Thymus (tissue), 11 donors: ENCODE measurements at regions not wholly inside any gene's neighbourhood (a gene's known extent, or its start where the extent isn't known, plus 50 kb on each side); places are given as distances from the start of the nearest gene placed in this dataset.
"Not testable (repeated sequence)": the region's sequence is repeated elsewhere in the genome, so short reads cannot be mapped to it uniquely, and the experiment has no call there.

Experiments used
- DNase-seq, 9 donors: peaks; one replicate each; pipeline ENCODE4 v3.0.0-alpha.2; 2013; ENCODE audit warnings: low spot score in 9 of 9, low read depth in 6 of 9, missing footprints in 1 of 9
- H3K27ac ChIP-seq, 2 donors: one replicate each; pipeline ENCODE4 v1.5.1; 2013; ENCODE audit warnings: control low read depth in 1 of 2, low read depth in 1 of 2, low read length in 1 of 2, mild to moderate bottlenecking in 1 of 2, moderate library complexity in 1 of 2
- H3K27me3 ChIP-seq, 2 donors: one replicate each; pipeline ENCODE4 v1.5.1; 2013; ENCODE audit warnings: low read length in 1 of 2; ENCODE audit not compliant: control insufficient read depth in 2 of 2, insufficient read depth in 1 of 2
- H3K36me3 ChIP-seq, 2 donors: one replicate each; pipeline ENCODE4 v1.5.1; 2013; ENCODE audit warnings: low read length in 1 of 2, mild to moderate bottlenecking in 1 of 2, moderate library complexity in 1 of 2; ENCODE audit not compliant: control insufficient read depth in 2 of 2, insufficient read depth in 2 of 2
- H3K4me1 ChIP-seq, 2 donors: one replicate each; pipeline ENCODE4 v1.5.1; 2013; ENCODE audit warnings: low read length in 2 of 2; ENCODE audit not compliant: control insufficient read depth in 2 of 2, insufficient read depth in 2 of 2
- H3K4me3 ChIP-seq, 2 donors: one replicate each; pipeline ENCODE4 v1.5.1; 2013; ENCODE audit warnings: low read length in 2 of 2, control low read depth in 1 of 2, mild to moderate bottlenecking in 1 of 2
- H3K9me3 ChIP-seq, 2 donors: one replicate each; pipeline ENCODE4 v1.5.1; 2013; ENCODE audit warnings: low read length in 1 of 2, mild to moderate bottlenecking in 1 of 2; ENCODE audit not compliant: control insufficient read depth in 2 of 2, insufficient read depth in 1 of 2
- WGBS: extraction: QIAGEN DNeasy Blood & Tissue Kit; methylation state at CpG from one replicate; pipeline ENCODE4 v1.1.7; 2013; 5-methylcytosine and 5-hydroxymethylcytosine counted together
- donor health status: healthy.

DNA sequence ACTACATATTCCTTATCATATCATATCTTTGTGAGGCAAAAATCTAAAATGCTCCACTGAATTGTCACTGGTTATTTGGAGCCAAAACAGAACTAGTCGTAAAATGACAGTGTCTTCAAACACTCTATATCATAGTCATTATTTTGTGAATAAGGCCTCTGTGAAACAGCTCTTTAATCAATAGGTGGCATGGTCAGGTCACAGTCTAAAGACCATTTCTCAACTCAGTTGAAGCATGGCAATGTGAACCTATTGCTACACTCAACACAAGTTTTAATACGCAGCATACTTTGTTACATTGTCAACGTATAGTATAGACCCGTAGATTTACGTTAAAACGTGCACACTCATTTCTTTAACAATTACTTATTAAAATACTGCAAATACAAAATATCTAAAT lies 131.3 kb upstream of the PCDH20 start:
- Histone ChIP-seq H3K27me3 (no peaks in the 10 kb centered on the region), H3K36me3 (no peaks in the 10 kb centered on the region)
- 94% methylated on average over 6 of the region's 6 CpGs for WGBS

GRCh38 chr13:61546413-61546812 lies 130.8 kb upstream of the PCDH20 start:
- H3K9me3 ChIP-seq = no peaks in the 10 kb centered on the region
- no peak for DNase-seq
- H3K27ac ChIP-seq = no peak overlapping the region
- H3K4me1 ChIP-seq = no peaks in the 10 kb centered on the region
- H3K4me3 ChIP-seq = no peak overlapping the region
- 94% methylated on average over 4 of the region's 4 CpGs for WGBS
- H3K27me3 ChIP-seq = no peaks in the 10 kb centered on the region
- H3K36me3 ChIP-seq = no peaks in the 10 kb centered on the region

More for the DNA sequence above, 131.3 kb upstream of the PCDH20 start:
- DNase-seq = no peak
- no peak overlapping the region for H3K4me3 ChIP-seq
- no peak overlapping the region for H3K27ac ChIP-seq
- no peaks in the 10 kb centered on the region for H3K9me3 ChIP-seq
- no peaks in the 10 kb centered on the region for H3K4me1 ChIP-seq

DNA sequence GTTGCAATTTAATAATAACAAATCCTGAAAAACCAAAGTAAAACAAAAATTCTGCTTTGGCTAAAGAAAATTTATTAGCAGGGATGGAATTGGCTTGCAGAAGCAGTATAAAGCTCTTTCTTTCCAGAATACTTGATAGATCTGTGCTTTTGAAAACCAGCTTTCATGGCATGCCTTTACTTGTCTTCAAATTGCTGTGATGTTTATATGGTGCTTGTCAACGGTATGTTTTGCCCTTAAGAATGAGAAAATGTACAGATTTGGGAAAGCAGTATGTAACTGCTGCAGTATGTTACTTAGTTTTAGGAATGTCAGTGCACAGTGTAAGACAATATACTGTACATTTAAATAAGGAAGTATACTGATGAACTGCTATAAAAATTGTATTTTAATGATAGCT lies 120.8 kb upstream of the PCDH20 start:
- no peak for DNase-seq
- H3K27ac ChIP-seq = no peak overlapping the region
- 83% methylated on average over 1 of the region's 1 CpG for WGBS
- no peak overlapping the region for H3K4me3 ChIP-seq
- no peaks in the 10 kb centered on the region for H3K27me3 ChIP-seq
- no peaks in the 10 kb centered on the region for H3K4me1 ChIP-seq
- H3K36me3 ChIP-seq = no peaks in the 10 kb centered on the region
- peaks cover 0 to 3% of the 10 kb centered on the region in 2 donors for H3K9me3 ChIP-seq

DNA sequence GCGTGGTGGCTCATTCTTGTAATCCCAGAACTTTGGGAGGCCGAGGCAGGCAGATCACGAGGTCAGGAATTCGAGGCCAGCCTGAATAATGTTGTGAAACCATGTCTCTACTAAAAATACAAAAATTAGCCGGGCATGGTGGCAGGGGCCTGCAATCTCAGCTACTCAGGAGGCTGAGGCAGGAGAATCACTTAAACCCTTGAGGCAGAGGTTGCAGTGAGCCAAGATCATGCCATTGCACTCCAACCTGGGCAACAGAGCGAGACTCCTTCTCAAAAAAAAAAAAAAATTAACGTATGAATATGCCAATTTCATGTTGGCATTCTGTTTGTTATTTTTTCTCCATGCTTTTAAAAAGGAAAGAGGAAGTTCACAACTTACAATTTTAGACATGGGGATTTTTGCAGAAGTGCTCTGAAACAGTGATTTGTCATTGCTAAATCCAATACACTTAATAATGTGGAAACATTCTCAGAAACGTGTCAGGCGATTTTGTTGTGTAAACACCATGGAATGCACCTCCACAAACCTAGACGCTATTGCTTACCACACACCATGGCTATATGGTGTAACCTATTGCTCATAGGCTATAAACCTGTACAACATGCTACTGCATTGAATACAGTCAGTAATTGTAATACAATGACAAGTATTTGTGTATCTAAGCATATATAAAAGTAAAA lies 115.9 kb upstream of the PCDH20 start:
- no peak overlapping the region for H3K27ac ChIP-seq
- 60% methylated on average over 10 of the region's 10 CpGs for WGBS
- peak in 1 of 9 donors; percentile 6 for DNase-seq
- H3K36me3 ChIP-seq = no peaks in the 10 kb centered on the region
- no peaks in the 10 kb centered on the region for H3K4me1 ChIP-seq
- no peaks in the 10 kb centered on the region for H3K27me3 ChIP-seq
- peaks cover 0 to 1% of the 10 kb centered on the region in 2 donors for H3K9me3 ChIP-seq
- no peak overlapping the region for H3K4me3 ChIP-seq

GRCh38 chr13:61519214-61519613 lies 103.6 kb upstream of the PCDH20 start:
- H3K4me3 ChIP-seq, H3K36me3 ChIP-seq, H3K4me1 ChIP-seq, H3K27ac ChIP-seq, H3K9me3 ChIP-seq, H3K27me3 ChIP-seq, DNase-seq: not testable (repeated sequence)
- 85% methylated on average over 5 of the region's 5 CpGs for WGBS

DNA sequence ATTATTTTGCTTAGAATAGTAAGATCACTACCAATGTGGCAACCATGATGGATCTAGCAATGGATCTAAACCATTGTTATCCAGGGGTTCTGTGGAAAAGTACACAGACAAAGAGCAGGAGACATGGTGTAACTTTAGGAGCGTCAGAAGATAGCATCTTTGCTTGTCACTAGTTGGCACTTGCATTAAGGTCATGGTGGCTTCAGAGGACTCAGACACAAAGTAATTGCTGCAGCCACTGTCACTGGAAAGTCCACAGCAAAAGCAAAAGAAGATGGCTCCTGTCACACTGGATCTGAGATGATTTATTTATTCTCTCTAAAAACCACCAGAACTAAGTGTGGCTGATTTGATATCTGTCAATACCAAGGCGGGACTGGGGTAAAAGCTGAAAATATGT lies 93.3 kb upstream of the PCDH20 start:
- H3K4me3 ChIP-seq = no peak overlapping the region
- WGBS = 91% methylated on average over 2 of the region's 2 CpGs
- no peaks in the 10 kb centered on the region for H3K9me3 ChIP-seq
- no peak for DNase-seq
- no peaks in the 10 kb centered on the region for H3K36me3 ChIP-seq
- H3K4me1 ChIP-seq = no peaks in the 10 kb centered on the region
- H3K27ac ChIP-seq = no peak overlapping the region
- no peaks in the 10 kb centered on the region for H3K27me3 ChIP-seq

DNA sequence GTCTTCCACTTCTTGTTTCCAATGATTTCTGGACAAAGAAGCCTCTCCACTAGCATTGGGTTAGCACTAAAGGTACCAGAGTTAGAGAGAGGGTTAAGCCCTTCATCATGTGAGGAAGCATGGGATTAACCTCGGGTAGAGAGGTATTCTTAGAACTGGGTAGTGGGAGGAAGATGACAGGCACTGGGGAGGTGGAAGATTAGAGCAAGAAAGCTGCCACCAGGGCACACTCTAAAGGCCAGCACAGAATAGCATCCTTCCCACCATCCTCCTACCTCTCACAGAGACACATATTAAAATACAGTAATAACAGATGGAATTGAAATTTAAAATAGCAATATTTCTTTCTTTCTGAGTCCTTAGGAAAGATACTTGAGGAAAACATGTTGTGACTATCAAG lies 84.5 kb upstream of the PCDH20 start:
- H3K4me3 ChIP-seq = no peak overlapping the region
- no peaks in the 10 kb centered on the region for H3K27me3 ChIP-seq
- H3K36me3 ChIP-seq = no peaks in the 10 kb centered on the region
- no peaks in the 10 kb centered on the region for H3K4me1 ChIP-seq
- H3K9me3 ChIP-seq = no peaks in the 10 kb centered on the region
- DNase-seq = no peak
- H3K27ac ChIP-seq = no peak overlapping the region
- WGBS = 33% methylated on average over 1 of the region's 1 CpG

- 91% methylated on average over 2 of the region's 2 CpGs for WGBS
- no peaks in the 10 kb centered on the region for H3K36me3 ChIP-seq
Observed at GRCh38 chr13:61495648-61496047, 80.0 kb upstream of the PCDH20 start.

DNA sequence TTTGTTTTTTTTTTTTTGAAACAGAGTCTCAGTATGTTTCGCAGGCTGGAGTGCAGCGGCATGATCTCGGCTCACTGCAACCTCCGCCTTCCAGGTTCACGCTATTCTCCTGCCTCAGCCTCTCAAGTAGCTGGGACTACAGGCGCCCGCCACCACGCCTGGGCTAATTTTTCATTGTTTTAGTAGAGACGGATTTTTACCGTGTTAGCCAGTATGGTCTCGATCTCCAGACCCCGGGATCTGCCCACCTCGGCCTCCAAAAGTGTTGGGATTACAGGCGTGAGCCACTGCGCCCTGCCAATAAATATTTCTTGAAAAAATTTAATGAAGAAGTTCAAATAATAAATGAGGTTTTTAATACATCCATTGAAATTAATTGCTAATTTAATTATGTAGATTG lies 77.9 kb upstream of the PCDH20 start:
- H3K27ac ChIP-seq, H3K36me3 ChIP-seq, H3K4me1 ChIP-seq, H3K27me3 ChIP-seq, DNase-seq, H3K9me3 ChIP-seq, H3K4me3 ChIP-seq: not testable (repeated sequence)
- WGBS = 98% methylated on average over 15 of the region's 15 CpGs

More at GRCh38 chr13:61495648-61496047, 80.0 kb upstream of the PCDH20 start:
- H3K27me3 ChIP-seq = no peaks in the 10 kb centered on the region
- no peaks in the 10 kb centered on the region for H3K9me3 ChIP-seq
- H3K27ac ChIP-seq = no peak overlapping the region
- H3K4me1 ChIP-seq = no peaks in the 10 kb centered on the region
- no peak for DNase-seq
- H3K4me3 ChIP-seq = no peak overlapping the region
